ENCODE measurements at regions not wholly inside any gene's neighbourhood (a gene's known extent, or its start where the extent isn't known, plus 50 kb on each side); places are given as distances from the start of the nearest gene placed in this dataset.

GRCh38 chr5:2022436-2022835, 139.7 kb upstream of the IRX4 start (continued):
- TF ChIP-seq CTCF (IDR thresholded peaks at IDR 0.05 in 2 of 3, conservative IDR thresholded peaks at IDR 0.05 in 1 of 3; ENCODE audit: borderline replicate concordance in 1 of 3, insufficient read depth in 1 of 3, low read depth in 2 of 3, low read length in 2 of 3) (no peak), EGR1 (IDR thresholded peaks at IDR 0.05; ENCODE audit: low read depth) (no peak)

- H3K27ac ChIP-seq (ENCODE audit: low read depth, low read length), result no peak overlapping the region
- H3K27me3 ChIP-seq (ENCODE audit: insufficient read depth, low read length), result peaks cover 59% of the 10 kb centered on the region
- no peaks in the 10 kb centered on the region for H3K79me2 ChIP-seq (ENCODE audit: insufficient read depth, low read length)
- CTCF ChIA-PET, result no interaction called here
- BruUV-seq (replicated peaks), result no TSS peak
- intact Hi-C loops (cut with micrococcal nuclease), result loop anchor here (10.0 kb wide), 1 partner anchor 347 kb away; no protein-coding TSS in a partner anchor
- ATAC-seq (no peak), DNase-seq (ENCODE audit: low read depth, low spot score) (no peak)
- TF ChIP-seq POLR2AphosphoS5 (IDR thresholded peaks at IDR 0.05; ENCODE audit: low read depth, low read length) (no peak), ZFX (IDR thresholded peaks at IDR 0.05) (no peak), RAD21 (IDR thresholded peaks at IDR 0.05; ENCODE audit: low read depth) (no peak), ELF1 (IDR thresholded peaks at IDR 0.05; ENCODE audit: borderline replicate concordance, low read depth) (no peak), TCF7L2 (IDR thresholded peaks at IDR 0.05; ENCODE audit: borderline replicate concordance, extremely low read depth, insufficient read depth, insufficient read length) (no peak), REST (IDR thresholded peaks at IDR 0.05; ENCODE audit: low read depth) (no peak), CBX3 (IDR thresholded peaks at IDR 0.05; ENCODE audit: low read depth) (no peak), SP1 (IDR thresholded peaks at IDR 0.05; ENCODE audit: low read depth) (no peak), POLR2A (IDR thresholded peaks at IDR 0.05; ENCODE audit: borderline replicate concordance, extremely low read depth, insufficient read depth, insufficient read length) (no peak), ATF3 (IDR thresholded peaks at IDR 0.05) (no peak), MAX (IDR thresholded peaks at IDR 0.05) (no peak)
- H3K9me2 ChIP-seq (ENCODE audit: insufficient read depth), result no peaks in the 10 kb centered on the region
- no peak overlapping the region for H3K9ac ChIP-seq (ENCODE audit: low read length)
- RAD21 ChIA-PET (ENCODE audit: low non-redundant PET in 1 of 2, low total read pairs in 2 of 2, uncharacterized antibody in 2 of 2, unreplicated experiment in 2 of 2), result no interaction called here
- no peaks in the 10 kb centered on the region for H3K4me1 ChIP-seq (ENCODE audit: control insufficient read depth in 1 of 2, insufficient read depth in 2 of 2, low read length in 2 of 2)
- H3K4me3 ChIP-seq (replicated peaks in 1 of 2; ENCODE audit: low read depth in 1 of 2, low read length in 2 of 2), result no peak overlapping the region
- H3K9me3 ChIP-seq (ENCODE audit: control insufficient read depth in 1 of 2, insufficient read depth in 1 of 2, low read depth in 1 of 2, low read length in 2 of 2), result no peaks in the 10 kb centered on the region
- no peak overlapping the region for H2AFZ ChIP-seq (ENCODE audit: low read depth, low read length, poor library complexity, severe bottlenecking)
- no peaks in the 10 kb centered on the region for H4K20me1 ChIP-seq (ENCODE audit: insufficient read depth)
- POLR2A ChIA-PET, result no interaction called here
- H3K36me3 ChIP-seq (ENCODE audit: control insufficient read depth in 1 of 2, insufficient read depth in 2 of 2, low read length in 2 of 2), result no peaks in the 10 kb centered on the region
- H3K4me2 ChIP-seq (ENCODE audit: low read length), result no peak overlapping the region
Measured at GRCh38 chr5:2021484-2022176, 138.9 kb upstream of the IRX4 start.

All from HCT116 (cell line).